ENCODE measurements at regions not wholly inside any gene's neighbourhood (a gene's known extent, or its start where the extent isn't known, plus 50 kb on each side); places are given as distances from the start of the nearest gene placed in this dataset.

- DNase-seq (ENCODE audit: low read depth) = peak; percentile 52
- no peak for TF ChIP-seq CTCF (conservative IDR thresholded peaks at IDR 0.05; ENCODE audit: low read depth, low read length)
- no peak overlapping the region for H3K4me3 ChIP-seq (ENCODE audit: low read length)
Measured at GRCh38 chr12:24479131-24479530, 469.8 kb downstream of the BCAT1 start.

DNA sequence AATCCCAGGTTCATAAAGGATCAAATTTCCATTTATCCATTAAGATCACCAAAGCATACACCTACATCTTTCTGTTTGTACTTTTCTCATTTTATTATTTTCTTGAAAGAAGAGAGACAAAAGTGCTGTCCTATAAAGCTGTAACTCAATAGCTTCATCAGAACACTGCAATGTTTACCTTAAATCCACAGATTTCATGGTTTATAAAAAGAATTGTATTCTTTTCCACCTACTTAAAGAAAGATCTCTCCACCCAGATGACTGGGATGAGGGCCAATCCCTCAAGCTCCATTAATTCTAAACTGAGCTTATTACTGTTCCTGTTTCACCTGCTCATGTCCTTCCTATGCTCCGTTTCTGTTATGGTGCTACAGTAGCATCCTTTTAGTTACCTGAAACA is 470.6 kb downstream of the BCAT1 start:
- DNase-seq (ENCODE audit: low read depth) = no peak
- H3K4me3 ChIP-seq (ENCODE audit: low read length) = no peak overlapping the region
- TF ChIP-seq CTCF (conservative IDR thresholded peaks at IDR 0.05; ENCODE audit: low read depth, low read length) = no peak

DNA sequence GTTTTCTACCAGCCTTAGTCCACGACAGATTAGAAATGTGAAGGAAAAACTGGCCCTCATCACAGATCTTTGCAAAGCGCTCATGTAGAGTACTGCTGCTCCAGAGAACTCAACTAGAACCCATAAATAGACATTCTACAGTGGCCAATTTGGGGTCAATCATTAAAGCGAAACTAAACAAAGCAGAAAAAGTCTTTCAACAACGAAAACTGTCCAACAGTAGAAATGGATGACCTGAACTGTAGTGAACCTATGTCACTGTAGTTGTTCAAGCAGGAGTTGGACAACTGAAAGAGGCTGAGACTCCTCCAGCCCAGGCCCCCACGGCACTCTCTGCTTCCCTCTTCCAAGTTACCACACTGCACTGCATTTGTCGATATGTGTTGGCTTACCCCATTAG is 472.6 kb downstream of the BCAT1 start:
- no peak overlapping the region for H3K4me3 ChIP-seq (ENCODE audit: low read length)
- TF ChIP-seq CTCF (conservative IDR thresholded peaks at IDR 0.05; ENCODE audit: low read depth, low read length) = no peak

DNA sequence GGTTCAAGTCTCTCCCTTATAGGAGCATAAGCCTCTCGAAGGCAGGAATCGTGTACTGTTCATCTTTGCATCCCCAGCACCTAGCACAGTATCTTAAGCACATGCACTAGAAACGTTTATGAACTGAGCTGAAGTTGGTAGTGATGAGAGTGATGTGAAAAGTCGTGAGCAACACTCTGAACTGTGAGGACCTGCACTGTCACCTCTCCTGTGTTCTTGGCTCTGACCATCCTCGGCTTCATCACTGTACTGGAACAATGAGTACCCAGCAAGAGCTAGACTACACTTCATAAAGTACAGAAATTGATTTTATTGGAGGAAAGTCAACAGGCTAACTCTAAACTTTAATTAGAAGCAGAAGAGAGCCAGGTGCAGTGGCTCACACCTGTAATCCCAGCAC is 473.6 kb downstream of the BCAT1 start:
- DNase-seq (ENCODE audit: low read depth) = no peak
- no peak overlapping the region for H3K4me3 ChIP-seq (ENCODE audit: low read length)
- TF ChIP-seq CTCF (conservative IDR thresholded peaks at IDR 0.05; ENCODE audit: low read depth, low read length) = no peak

More for the DNA sequence above, 472.6 kb downstream of the BCAT1 start:
- no peak for DNase-seq (ENCODE audit: low read depth)

GRCh38 chr12:24473097-24473496 is 475.8 kb downstream of the BCAT1 start:
- DNase-seq (ENCODE audit: low read depth) = no peak
- no peak for TF ChIP-seq CTCF (conservative IDR thresholded peaks at IDR 0.05; ENCODE audit: low read depth, low read length)
- H3K4me3 ChIP-seq (ENCODE audit: low read length) = no peak overlapping the region

- no peak for TF ChIP-seq CTCF (conservative IDR thresholded peaks at IDR 0.05; ENCODE audit: low read depth, low read length)
- H3K4me3 ChIP-seq (ENCODE audit: low read length) = no peak overlapping the region
- DNase-seq (ENCODE audit: low read depth) = no peak
Measured at GRCh38 chr12:24470050-24470449, 478.9 kb downstream of the BCAT1 start.

GRCh38 chr12:24469089-24469488 is 479.8 kb downstream of the BCAT1 start:
- H3K4me3 ChIP-seq (ENCODE audit: low read length) = no peak overlapping the region
- no peak for DNase-seq (ENCODE audit: low read depth)
- TF ChIP-seq CTCF (conservative IDR thresholded peaks at IDR 0.05; ENCODE audit: low read depth, low read length) = no peak
